Smooth muscle cell (in vitro differentiated cells): ENCODE measurements at regions not wholly inside any gene's neighbourhood (a gene's known extent, or its start where the extent isn't known, plus 50 kb on each side); places are given as distances from the start of the nearest gene placed in this dataset.

Source experiments
- DNase-seq: peaks from one replicate; lab custom pipeline; 2025; ENCODE audit not compliant: unreplicated experiment; lab: John Stamatoyannopoulos, UW
- H2AFZ ChIP-seq: fragments of 200-600 bp; sonication (generic); 2 replicates; pipeline ENCODE4 v1.6.0; 2016; ENCODE audit warnings: antibody characterized with exemption, low read depth, mild to moderate bottlenecking
- H3F3A ChIP-seq: fragments of 200-600 bp; sonication (generic); 2 replicates; pipeline ENCODE4 v1.6.0; 2017; ENCODE audit warnings: antibody characterized with exemption, low read depth
- H3K27ac ChIP-seq: fragments of 200-600 bp; sonication (generic); 2 replicates; pipeline ENCODE4 v1.5.1; 2016; ENCODE audit warnings: low read depth, mild to moderate bottlenecking
- H3K27me3 ChIP-seq: fragments of 200-600 bp; sonication (generic); 2 replicates; pipeline ENCODE4 v1.6.1; 2016; ENCODE audit warnings: low read depth, mild to moderate bottlenecking
- H3K36me3 ChIP-seq: fragments of 200-600 bp; sonication (generic); 2 replicates; pipeline ENCODE4 v1.5.1; 2016; ENCODE audit warnings: low read depth
- H3K4me1 ChIP-seq: fragments of 200-600 bp; sonication (generic); 2 replicates; pipeline ENCODE4 v1.5.1; 2016; ENCODE audit warnings: low read depth
- H3K4me2 ChIP-seq: fragments of 200-600 bp; sonication (generic); 2 replicates; pipeline ENCODE4 v1.6.0; 2016; ENCODE audit warnings: mild to moderate bottlenecking
- H3K4me3 ChIP-seq: fragments of 200-600 bp; sonication (generic); 2 replicates; pipeline ENCODE4 v1.5.1; 2016; ENCODE audit warnings: mild to moderate bottlenecking
- H3K79me2 ChIP-seq: fragments of 200-600 bp; sonication (generic); 2 replicates; pipeline ENCODE4 v1.6.0; 2016; ENCODE audit warnings: low read depth, mild to moderate bottlenecking
- H3K9ac ChIP-seq: fragments of 200-600 bp; sonication (generic); 2 replicates; pipeline ENCODE4 v1.6.0; 2016; ENCODE audit warnings: low read depth
- H3K9me3 ChIP-seq: fragments of 200-600 bp; sonication (generic); replicated peaks from 2 replicates; pipeline ENCODE4 v1.5.1; 2016; ENCODE audit warnings: low read depth
- H4K20me1 ChIP-seq: fragments of 200-600 bp; sonication (generic); 2 replicates; pipeline ENCODE4 v1.6.0; 2016; ENCODE audit warnings: low read depth
- whole genome bisulfite sequencing: methylation state at CpG from one replicate; pipeline ENCODE4 v1.1.7; 2016; ENCODE audit warnings: low lambda C conversion rate; 5-methylcytosine and 5-hydroxymethylcytosine counted together
- TF ChIP-seq, protein P1 (sequence below): fragments of 200-600 bp; sonication (generic); IDR thresholded peaks from 2 replicates; pipeline ENCODE4 v1.5.1; 2017; ENCODE audit warnings: borderline replicate concordance, mild to moderate bottlenecking, antibody characterized with exemption; ENCODE audit not compliant: insufficient read depth, poor library complexity, severe bottlenecking

DNA sequence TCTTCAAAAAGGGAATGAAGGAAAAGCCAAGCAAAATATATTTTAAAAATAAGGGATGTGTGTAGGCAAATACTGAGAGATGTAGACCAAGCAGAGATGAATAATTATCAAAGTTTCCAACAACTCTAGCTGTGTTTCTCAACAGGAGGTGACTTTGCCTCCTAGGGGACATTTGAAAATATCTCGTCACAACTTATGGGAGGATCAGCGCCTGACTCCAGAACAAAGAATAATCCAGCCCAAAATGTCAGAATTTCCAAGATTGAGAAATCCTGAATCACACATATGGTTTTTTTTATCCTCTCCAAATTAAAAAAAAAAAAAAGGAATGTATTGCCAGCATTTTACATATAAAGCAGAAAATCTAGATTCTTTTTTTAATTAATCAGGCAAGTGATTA lies 241.2 kb upstream of the ZFP64 start:
- WGBS = 83% methylated on average over 2 of the region's 2 CpGs
- H3K4me1 ChIP-seq = no peaks in the 10 kb centered on the region
- H3K4me3 ChIP-seq = no peak overlapping the region
- DNase-seq = no peak
- H3K4me2 ChIP-seq = no peak overlapping the region
- H2AFZ ChIP-seq = no peak overlapping the region
- TF ChIP-seq, protein P1, sequence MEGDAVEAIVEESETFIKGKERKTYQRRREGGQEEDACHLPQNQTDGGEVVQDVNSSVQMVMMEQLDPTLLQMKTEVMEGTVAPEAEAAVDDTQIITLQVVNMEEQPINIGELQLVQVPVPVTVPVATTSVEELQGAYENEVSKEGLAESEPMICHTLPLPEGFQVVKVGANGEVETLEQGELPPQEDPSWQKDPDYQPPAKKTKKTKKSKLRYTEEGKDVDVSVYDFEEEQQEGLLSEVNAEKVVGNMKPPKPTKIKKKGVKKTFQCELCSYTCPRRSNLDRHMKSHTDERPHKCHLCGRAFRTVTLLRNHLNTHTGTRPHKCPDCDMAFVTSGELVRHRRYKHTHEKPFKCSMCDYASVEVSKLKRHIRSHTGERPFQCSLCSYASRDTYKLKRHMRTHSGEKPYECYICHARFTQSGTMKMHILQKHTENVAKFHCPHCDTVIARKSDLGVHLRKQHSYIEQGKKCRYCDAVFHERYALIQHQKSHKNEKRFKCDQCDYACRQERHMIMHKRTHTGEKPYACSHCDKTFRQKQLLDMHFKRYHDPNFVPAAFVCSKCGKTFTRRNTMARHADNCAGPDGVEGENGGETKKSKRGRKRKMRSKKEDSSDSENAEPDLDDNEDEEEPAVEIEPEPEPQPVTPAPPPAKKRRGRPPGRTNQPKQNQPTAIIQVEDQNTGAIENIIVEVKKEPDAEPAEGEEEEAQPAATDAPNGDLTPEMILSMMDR = no peak
- no peaks in the 10 kb centered on the region for H3K79me2 ChIP-seq
- H3F3A ChIP-seq = no peaks in the 10 kb centered on the region
- H3K36me3 ChIP-seq = no peaks in the 10 kb centered on the region
- H3K27me3 ChIP-seq = no peaks in the 10 kb centered on the region
- no peak overlapping the region for H3K9ac ChIP-seq
- no peak overlapping the region for H3K27ac ChIP-seq
- no peaks in the 10 kb centered on the region for H4K20me1 ChIP-seq
- no peaks in the 10 kb centered on the region for H3K9me3 ChIP-seq

DNA sequence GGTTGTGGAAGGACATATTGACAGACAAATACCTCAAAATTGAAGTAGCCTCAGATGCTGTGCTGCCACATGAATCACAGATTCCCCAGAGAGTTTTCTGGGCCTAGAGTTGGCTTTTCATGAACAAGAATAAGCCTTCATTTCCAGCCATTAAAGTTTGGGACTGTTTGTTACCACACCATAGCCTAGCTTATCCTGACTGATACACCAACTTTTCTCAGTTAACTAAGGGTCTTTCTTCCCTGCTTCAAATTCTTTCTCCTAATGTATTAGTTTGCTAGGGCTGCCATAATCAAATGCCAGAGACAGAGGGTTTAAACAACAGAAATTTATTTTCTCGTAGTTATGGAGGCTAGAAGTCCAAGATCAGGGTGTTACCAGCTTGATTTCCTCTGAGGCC lies 237.4 kb upstream of the ZFP64 start:
- Histone ChIP-seq H3K9me3 (no peaks in the 10 kb centered on the region), H3K4me3 (no peak overlapping the region), H2AFZ (no peak overlapping the region), H3F3A (peaks cover 3% of the 10 kb centered on the region), H3K27me3 (no peaks in the 10 kb centered on the region), H3K36me3 (no peaks in the 10 kb centered on the region), H3K27ac (no peak overlapping the region), H4K20me1 (no peaks in the 10 kb centered on the region), H3K4me2 (no peak overlapping the region), H3K79me2 (no peaks in the 10 kb centered on the region), H3K9ac (no peak overlapping the region), H3K4me1 (no peaks in the 10 kb centered on the region)
- TF ChIP-seq, protein P1 = no peak
- DNase-seq = no peak
- WGBS = 85% methylated on average over 1 of the region's 1 CpG

DNA sequence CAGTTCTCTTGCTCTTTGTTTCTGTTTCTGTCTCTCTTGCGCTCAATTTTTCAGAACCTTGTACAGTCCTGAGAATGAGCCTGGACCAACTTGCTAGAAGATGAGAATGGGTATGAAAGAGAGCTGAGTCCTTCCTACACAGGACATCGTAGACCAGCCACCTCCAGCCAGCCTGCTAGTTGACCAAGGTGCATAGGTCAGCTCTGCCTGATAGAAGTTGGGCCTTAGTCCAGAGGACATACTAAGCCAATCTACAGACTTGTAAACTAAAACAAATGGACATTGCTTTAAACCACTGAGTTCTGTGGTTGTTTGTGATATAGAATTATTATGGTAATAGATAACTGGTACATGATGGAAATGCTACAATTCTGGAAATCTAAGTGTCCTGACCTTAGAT lies 236.4 kb upstream of the ZFP64 start:
- TF ChIP-seq, protein P1 = no peak
- Histone ChIP-seq H4K20me1 (no peaks in the 10 kb centered on the region), H3K79me2 (no peaks in the 10 kb centered on the region), H3K4me2 (no peak overlapping the region), H3F3A (peaks cover 7% of the 10 kb centered on the region), H3K9ac (no peak overlapping the region), H3K4me1 (no peaks in the 10 kb centered on the region), H3K36me3 (no peaks in the 10 kb centered on the region), H3K4me3 (no peak overlapping the region), H3K9me3 (no peaks in the 10 kb centered on the region), H3K27ac (no peak overlapping the region), H3K27me3 (no peaks in the 10 kb centered on the region), H2AFZ (no peak overlapping the region)
- no peak for DNase-seq
- 93% methylated on average over 2 of the region's 2 CpGs for WGBS

DNA sequence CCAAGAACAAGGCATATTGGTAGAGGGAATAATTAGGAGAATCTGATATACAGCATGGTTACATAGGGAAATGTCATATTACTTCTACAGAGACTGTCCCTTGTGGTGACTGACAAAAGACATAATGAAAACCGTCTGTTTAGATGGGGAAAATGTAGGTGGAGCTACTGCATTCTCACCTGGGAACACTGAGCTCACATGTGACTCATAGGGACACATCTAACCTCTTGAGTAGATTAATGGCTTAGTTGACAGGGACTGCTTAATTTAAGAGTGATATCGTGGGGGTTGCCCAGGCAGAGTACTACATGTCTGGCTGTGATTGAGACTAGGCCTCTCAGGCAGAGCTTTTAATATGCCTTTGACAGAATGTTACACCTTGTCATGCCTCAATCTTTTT lies 235.3 kb upstream of the ZFP64 start:
- no peak for DNase-seq
- H3K79me2 ChIP-seq = no peaks in the 10 kb centered on the region
- peaks cover 7% of the 10 kb centered on the region for H3F3A ChIP-seq
- no peak overlapping the region for H3K4me2 ChIP-seq
- no peak overlapping the region for H2AFZ ChIP-seq
- H3K4me1 ChIP-seq = no peaks in the 10 kb centered on the region
- TF ChIP-seq, protein P1 = no peak
- no peaks in the 10 kb centered on the region for H3K9me3 ChIP-seq
- no peaks in the 10 kb centered on the region for H4K20me1 ChIP-seq
- no peak overlapping the region for H3K4me3 ChIP-seq
- H3K36me3 ChIP-seq = no peaks in the 10 kb centered on the region
- WGBS = 64% methylated on average over 2 of the region's 2 CpGs
- no peak overlapping the region for H3K9ac ChIP-seq
- no peaks in the 10 kb centered on the region for H3K27me3 ChIP-seq
- no peak overlapping the region for H3K27ac ChIP-seq
